ENCODE measurements at regions not wholly inside any gene's neighbourhood (a gene's known extent, or its start where the extent isn't known, plus 50 kb on each side); places are given as distances from the start of the nearest gene placed in this dataset.

- TF ChIP-seq EZH2 (IDR thresholded peaks at IDR 0.05; ENCODE audit: low read depth, low read length, severe bottlenecking), result no peak
- no peak for TF ChIP-seq CTCF (IDR thresholded peaks at IDR 0.05; ENCODE audit: control extremely low read depth in 1 of 3, insufficient read depth in 1 of 3, low read depth in 1 of 3, low read length in 3 of 3)
- TF ChIP-seq TAF1 (IDR thresholded peaks at IDR 0.05; ENCODE audit: low read depth, low read length), result no peak
- no peak for TF ChIP-seq JUND (IDR thresholded peaks at IDR 0.05; ENCODE audit: low read length)
- TF ChIP-seq POLR2AphosphoS5 (IDR thresholded peaks at IDR 0.05; ENCODE audit: low read depth, low read length), result no peak
- no peak for TF ChIP-seq ZNF274 (IDR thresholded peaks at IDR 0.05; ENCODE audit: borderline replicate concordance, extremely low read depth, low read length)
- no peak for TF ChIP-seq RFX5 (IDR thresholded peaks at IDR 0.05; ENCODE audit: borderline replicate concordance, low read depth, low read length)
- TF ChIP-seq CHD2 (IDR thresholded peaks at IDR 0.05; ENCODE audit: low read length), result no peak
- TF ChIP-seq JUN (IDR thresholded peaks at IDR 0.05; ENCODE audit: low read depth, low read length), result no peak
- no peak for TF ChIP-seq POLR2A (IDR thresholded peaks at IDR 0.05; ENCODE audit: control extremely low read depth in 1 of 2, low read depth in 2 of 2, low read length in 2 of 2)
- TF ChIP-seq RBBP5 (IDR thresholded peaks at IDR 0.05; ENCODE audit: borderline replicate concordance, low read depth, low read length), result no peak
- TF ChIP-seq CREB1 (IDR thresholded peaks at IDR 0.05), result no peak
- TF ChIP-seq RAD21 (IDR thresholded peaks at IDR 0.05 in 1 of 2, conservative IDR thresholded peaks at IDR 0.05 in 1 of 2; ENCODE audit: low read depth in 2 of 2, low read length in 2 of 2), result no peak
These were observed 66.4 kb upstream of the CHD2 start for GRCh38 chr15:92833493-92834271.
